ENCODE measurements at regions not wholly inside any gene's neighbourhood (a gene's known extent, or its start where the extent isn't known, plus 50 kb on each side); places are given as distances from the start of the nearest gene placed in this dataset.

GRCh38 chr2:133666621-133667020 lies 98.4 kb upstream of the NCKAP5 start:
- no peak for DNase-seq (ENCODE audit: low spot score)

GRCh38 chr2:133667085-133667484 lies 98.8 kb upstream of the NCKAP5 start:
- DNase-seq (ENCODE audit: low spot score), result no peak

DNA sequence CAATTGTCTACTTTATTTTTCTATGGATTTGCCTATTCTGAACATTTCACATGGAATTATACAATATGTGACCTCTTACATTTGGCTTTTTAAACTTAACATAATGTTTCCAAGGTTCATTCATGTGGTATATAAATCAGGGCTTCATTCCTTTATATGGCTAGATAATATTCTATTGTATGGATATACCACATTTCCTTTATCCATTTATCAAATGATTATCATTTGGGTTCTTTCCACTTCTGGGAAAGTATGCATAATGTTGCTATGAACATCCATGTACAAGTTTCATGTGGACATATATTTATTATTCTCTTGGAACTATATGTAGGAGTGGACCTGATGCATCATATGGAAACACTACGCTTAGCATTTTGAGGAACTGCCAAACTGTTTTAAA lies 99.7 kb upstream of the NCKAP5 start:
- no peak for DNase-seq (ENCODE audit: low spot score)

DNA sequence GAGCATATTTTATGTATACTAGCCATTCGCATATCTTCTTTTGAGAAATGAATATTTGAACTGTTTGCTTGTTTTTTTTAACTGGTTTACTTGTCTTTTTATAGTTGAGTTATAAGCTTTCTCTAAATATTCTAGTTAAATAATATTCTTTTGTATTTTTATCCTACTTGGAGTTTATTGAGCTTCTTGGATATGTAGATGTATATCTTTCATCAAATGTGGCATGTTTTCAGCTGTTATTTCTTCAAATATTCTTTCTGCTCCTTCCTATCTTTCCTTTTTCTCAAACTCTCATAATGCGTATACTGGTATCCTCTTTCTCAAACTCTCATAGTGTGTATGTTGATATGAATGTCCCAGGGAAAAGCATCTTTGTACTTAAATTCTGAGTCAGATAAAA lies 100.3 kb upstream of the NCKAP5 start:
- no peak for DNase-seq (ENCODE audit: low spot score)

DNA sequence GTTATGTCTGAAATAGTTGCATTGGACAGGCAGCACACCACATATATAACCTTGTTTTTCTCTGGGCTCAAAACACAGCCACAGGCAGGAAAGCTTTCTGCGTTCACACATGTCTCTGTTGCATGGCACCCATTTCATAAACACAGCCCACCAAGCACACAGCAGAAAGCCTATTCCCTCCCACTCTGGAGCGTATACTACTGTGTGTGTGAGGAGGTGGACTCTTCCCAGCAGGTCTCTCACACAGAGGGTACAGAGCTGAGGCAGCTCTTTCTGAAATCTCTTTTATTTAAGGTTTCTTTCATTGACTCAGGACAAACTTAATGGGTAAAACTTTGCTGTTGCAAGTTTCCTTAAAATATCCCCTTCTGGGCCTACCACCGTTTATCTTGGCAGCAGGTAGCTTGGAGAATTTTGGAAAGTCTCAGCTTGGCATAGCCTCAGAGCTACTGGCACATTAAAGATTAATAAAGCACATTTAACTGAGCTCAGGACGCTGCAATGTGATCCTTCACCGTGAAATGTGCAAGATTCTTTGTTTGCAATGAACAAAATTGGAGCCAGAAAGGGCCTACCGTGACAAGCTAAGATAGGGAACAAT lies 105.1 kb upstream of the NCKAP5 start:
- DNase-seq (ENCODE audit: low spot score), result no peak

- no peak for DNase-seq (ENCODE audit: low spot score)
These were observed 105.8 kb upstream of the NCKAP5 start for GRCh38 chr2:133674066-133674432.

- DNase-seq (ENCODE audit: low spot score), result no peak
These were observed 106.4 kb upstream of the NCKAP5 start for GRCh38 chr2:133674433-133675331.

GRCh38 chr2:133676392-133677130 lies 108.3 kb upstream of the NCKAP5 start:
- DNase-seq (ENCODE audit: low spot score), result no peak

DNA sequence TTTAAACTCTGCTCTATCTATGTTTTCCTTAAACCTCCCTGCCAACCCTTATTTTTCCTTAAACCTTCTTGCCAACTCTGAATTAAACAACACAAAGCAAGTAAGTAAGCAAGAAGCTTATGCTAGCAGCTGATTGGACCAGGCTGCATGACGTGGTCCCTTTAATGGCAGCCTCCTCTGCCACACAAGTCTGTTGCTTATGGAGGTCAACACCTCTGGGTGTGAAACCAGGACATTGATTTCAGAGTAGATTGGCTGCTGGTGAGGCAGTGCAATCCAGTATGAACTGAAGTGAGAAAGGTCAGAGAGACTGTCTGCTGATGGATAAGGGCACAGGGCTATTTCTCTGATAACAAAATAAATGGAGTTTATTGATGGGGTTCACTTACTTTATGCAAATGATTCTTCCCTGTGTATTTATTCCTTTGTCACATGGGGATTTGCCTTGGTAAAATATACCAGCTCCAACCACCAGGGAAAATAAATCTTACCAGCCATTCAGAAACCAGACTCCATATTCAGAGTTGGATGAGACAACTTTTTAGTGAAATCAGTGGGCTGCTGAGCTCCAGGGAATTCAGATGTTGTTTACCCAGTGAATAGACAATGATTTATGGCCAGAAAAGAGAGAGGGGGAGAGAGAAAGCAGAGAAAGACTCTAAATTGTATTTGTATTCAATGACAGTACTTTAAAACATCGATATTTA lies 112.2 kb upstream of the NCKAP5 start:
- no peak for DNase-seq (ENCODE audit: low spot score)

GRCh38 chr2:133682347-133682746 lies 114.1 kb upstream of the NCKAP5 start:
- DNase-seq (ENCODE audit: low spot score), result no peak

GRCh38 chr2:133682906-133683305 lies 114.6 kb upstream of the NCKAP5 start:
- DNase-seq (ENCODE audit: low spot score), result no peak

DNA sequence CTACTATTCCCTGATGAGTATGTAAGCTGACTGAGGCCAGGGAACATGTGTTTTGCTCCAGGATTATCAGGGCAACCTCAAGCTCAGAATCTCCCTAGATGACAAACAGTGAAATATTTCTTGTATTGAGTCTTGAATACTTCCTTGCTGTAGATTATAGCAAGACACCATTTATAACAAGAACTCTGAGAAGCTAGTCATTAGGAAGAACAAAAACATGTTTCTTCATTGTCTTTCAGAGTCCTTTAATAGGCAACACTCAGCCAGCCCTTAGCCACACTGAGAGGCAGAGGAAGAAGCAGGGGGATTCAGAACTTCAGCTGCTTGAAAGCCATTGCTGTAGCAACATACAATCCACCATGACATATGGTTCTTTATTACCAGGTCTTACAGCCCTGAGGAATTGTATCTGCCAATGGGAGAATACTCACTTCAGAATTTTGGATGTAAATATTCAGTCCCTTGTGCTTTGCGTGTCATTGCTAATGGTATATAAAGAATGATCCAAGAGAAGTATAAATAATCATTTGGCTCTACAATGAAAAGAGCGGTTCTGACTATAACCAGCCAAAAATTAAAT lies 117.5 kb upstream of the NCKAP5 start:
- DNase-seq (ENCODE audit: low spot score), result no peak

- no peak for DNase-seq (ENCODE audit: low spot score)
These were observed 122.5 kb upstream of the NCKAP5 start for GRCh38 chr2:133690780-133691179.

GRCh38 chr2:133691336-133691735 lies 123.1 kb upstream of the NCKAP5 start:
- no peak for DNase-seq (ENCODE audit: low spot score)

GRCh38 chr2:133705287-133705686 lies 137.0 kb upstream of the NCKAP5 start:
- no peak for DNase-seq (ENCODE audit: low spot score)

DNA sequence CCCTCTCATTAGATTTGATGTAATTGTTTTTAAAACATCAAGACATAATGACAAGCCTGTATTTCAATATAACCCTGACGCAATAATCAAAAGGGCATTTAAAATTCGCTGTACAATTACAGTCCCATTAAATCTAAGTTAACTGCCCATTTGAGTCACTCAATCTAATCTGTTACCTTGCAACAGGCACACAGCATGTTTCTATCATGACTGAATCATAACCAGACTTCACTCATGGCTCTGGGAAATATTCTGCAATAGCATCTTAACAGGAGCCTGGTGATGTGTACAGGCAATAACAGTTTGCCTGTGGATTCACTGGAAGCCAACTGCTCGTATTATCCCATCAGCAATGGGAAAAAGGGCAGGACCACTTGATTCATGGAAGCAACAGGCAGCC lies 142.3 kb upstream of the NCKAP5 start:
- DNase-seq (ENCODE audit: low spot score), result no peak

DNA sequence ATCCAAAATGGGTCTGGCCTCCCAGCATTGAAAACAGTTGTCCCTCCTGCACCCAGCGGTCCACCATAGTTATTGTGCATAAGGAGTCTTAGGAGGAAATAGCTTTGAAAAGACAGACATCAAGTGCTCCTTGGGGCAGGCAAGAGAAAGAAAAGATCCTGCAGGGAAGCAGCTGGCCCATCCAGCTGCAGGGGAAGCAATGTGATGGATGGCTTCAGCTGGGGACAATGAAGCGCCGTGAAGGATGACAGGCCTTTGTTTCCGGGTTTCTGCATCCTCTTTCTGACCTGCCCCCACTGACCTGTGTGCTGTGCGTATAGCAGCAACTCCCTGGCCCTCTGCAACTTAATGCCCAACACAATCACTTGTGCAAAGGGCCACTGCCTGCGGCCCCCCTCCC lies 142.9 kb upstream of the NCKAP5 start:
- no peak for DNase-seq (ENCODE audit: low spot score)

GRCh38 chr2:133711806-133712205 lies 143.5 kb upstream of the NCKAP5 start:
- no peak for DNase-seq (ENCODE audit: low spot score)

DNA sequence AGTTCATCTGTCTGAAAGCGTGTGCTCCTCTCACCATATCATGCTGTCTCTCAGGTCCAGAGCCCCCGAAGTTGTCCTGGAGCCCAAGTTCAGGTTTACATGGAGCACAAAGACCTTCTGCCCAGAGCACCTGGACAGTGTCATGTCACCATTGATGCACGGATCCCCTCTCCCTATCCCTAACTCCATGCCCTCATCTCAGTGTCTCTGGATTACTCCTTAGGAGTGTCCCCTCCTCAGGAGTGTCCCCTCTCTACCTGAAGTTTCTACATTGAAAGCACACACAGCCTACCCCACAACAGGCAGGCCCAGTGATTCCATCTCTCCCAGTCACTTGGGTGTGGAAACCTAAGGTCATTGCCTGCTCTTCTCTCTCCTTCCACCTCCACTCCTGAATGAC lies 144.1 kb upstream of the NCKAP5 start:
- DNase-seq (ENCODE audit: low spot score), result no peak

GRCh38 chr2:133713049-133713580 lies 144.9 kb upstream of the NCKAP5 start:
- DNase-seq (ENCODE audit: low spot score), result no peak

DNA sequence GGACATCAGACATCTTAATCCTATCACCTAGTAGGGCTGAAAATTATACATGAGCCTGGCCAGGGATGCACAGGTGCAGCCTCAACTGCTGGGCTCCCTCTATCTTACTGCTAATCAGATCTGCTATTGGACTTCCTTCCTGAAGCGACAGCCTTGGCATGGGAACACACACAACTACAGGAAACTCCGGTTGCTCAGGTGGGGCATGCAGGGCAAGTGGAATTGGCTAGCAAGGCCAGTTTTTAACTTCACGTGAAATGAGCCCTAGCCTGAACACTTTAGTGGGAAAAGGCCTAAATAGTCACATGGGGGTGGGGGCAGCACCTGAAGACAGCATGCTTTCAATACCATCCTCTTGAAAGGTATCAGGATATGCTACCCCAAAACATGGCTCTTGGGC lies 147.9 kb upstream of the NCKAP5 start:
- DNase-seq (ENCODE audit: low spot score), result no peak

Data from mesenteric fat pad (tissue), 1 donor.